NB4 (cell line): ENCODE measurements at regions not wholly inside any gene's neighbourhood (a gene's known extent, or its start where the extent isn't known, plus 50 kb on each side); places are given as distances from the start of the nearest gene placed in this dataset.

Experiments
- POLR2A ChIP-seq: IDR thresholded peaks from 2 replicates; pipeline ENCODE4 v1.6.1; 2011; ENCODE audit warnings: mild to moderate bottlenecking; ENCODE audit not compliant: insufficient read length; ENCODE audit errors: extremely low read depth
- TF ChIP-seq, protein P1 (sequence below): IDR thresholded peaks from one replicate; pipeline ENCODE4 v1.5.1; 2012; ENCODE audit warnings: low read depth, low read length

DNA sequence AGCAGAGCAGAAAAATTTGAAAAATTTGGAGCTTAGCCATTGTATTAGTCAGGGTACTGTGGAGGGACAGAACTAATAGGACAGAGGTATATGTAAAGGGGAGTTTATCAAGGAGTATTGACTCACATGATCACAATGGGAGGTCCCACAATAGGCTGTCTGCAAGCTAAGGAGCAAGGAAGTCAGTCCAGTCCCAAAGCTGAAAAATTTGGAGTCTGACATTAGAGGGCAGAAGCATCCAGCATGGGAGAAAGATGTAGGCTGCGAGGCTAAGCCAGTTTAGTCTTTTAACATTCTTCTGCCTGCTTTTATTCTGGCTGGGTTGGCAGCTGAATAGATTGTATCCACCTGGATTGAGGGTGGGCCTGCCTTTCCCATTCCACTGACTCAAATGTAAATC lies 82.0 kb downstream of the SMPDL3A start:
- TF ChIP-seq, protein P1, sequence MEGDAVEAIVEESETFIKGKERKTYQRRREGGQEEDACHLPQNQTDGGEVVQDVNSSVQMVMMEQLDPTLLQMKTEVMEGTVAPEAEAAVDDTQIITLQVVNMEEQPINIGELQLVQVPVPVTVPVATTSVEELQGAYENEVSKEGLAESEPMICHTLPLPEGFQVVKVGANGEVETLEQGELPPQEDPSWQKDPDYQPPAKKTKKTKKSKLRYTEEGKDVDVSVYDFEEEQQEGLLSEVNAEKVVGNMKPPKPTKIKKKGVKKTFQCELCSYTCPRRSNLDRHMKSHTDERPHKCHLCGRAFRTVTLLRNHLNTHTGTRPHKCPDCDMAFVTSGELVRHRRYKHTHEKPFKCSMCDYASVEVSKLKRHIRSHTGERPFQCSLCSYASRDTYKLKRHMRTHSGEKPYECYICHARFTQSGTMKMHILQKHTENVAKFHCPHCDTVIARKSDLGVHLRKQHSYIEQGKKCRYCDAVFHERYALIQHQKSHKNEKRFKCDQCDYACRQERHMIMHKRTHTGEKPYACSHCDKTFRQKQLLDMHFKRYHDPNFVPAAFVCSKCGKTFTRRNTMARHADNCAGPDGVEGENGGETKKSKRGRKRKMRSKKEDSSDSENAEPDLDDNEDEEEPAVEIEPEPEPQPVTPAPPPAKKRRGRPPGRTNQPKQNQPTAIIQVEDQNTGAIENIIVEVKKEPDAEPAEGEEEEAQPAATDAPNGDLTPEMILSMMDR = no peak
- no peak for TF ChIP-seq POLR2A
